Fibroblast of pulmonary artery (primary cell): ENCODE measurements at regions not wholly inside any gene's neighbourhood (a gene's known extent, or its start where the extent isn't known, plus 50 kb on each side); places are given as distances from the start of the nearest gene placed in this dataset.
"Not testable (repeated sequence)": the region's sequence is repeated elsewhere in the genome, so short reads cannot be mapped to it uniquely, and the experiment has no call there.

Experiments used
- DNase-seq: peaks from one replicate; pipeline ENCODE4 v3.0.0-alpha.2; 2010; ENCODE audit warnings: low read depth
- H3K4me3 ChIP-seq: replicated peaks from 2 replicates; pipeline ENCODE4 v1.5.1; 2011; ENCODE audit warnings: low read depth, mild to moderate bottlenecking, control low read depth, low read length, moderate library complexity
- CTCF ChIP-seq: IDR thresholded peaks from 2 replicates; pipeline ENCODE4 v1.5.1; 2011; ENCODE audit warnings: mild to moderate bottlenecking, control low read depth, low read length, inconsistent platforms; ENCODE audit errors: missing control alignments

- DNase-seq, result no peak
- no peak overlapping the region for H3K4me3 ChIP-seq
- no peak for TF ChIP-seq CTCF
Measured at GRCh38 chr4:164601653-164602052, 152.3 kb upstream of the SMIM31 start.

GRCh38 chr4:164605791-164606190, 148.1 kb upstream of the SMIM31 start:
- H3K4me3 ChIP-seq, DNase-seq: not testable (repeated sequence)

- H3K4me3 ChIP-seq, result no peak overlapping the region
- TF ChIP-seq CTCF, result no peak
- no peak for DNase-seq
Measured at GRCh38 chr4:164606478-164606877, 147.5 kb upstream of the SMIM31 start.

- no peak for TF ChIP-seq CTCF
- DNase-seq, result no peak
- no peak overlapping the region for H3K4me3 ChIP-seq
Measured at GRCh38 chr4:164613256-164613655, 140.7 kb upstream of the SMIM31 start.

- no peak for TF ChIP-seq CTCF
- no peak overlapping the region for H3K4me3 ChIP-seq
- no peak for DNase-seq
Measured at GRCh38 chr4:164613792-164614191, 140.1 kb upstream of the SMIM31 start.

- no peak for DNase-seq
- H3K4me3 ChIP-seq, result no peak overlapping the region
- TF ChIP-seq CTCF, result no peak
Measured at GRCh38 chr4:164614329-164614728, 139.6 kb upstream of the SMIM31 start.

- no peak overlapping the region for H3K4me3 ChIP-seq
- TF ChIP-seq CTCF, result no peak
- no peak for DNase-seq
Measured at GRCh38 chr4:164614999-164615398, 138.9 kb upstream of the SMIM31 start.

- H3K4me3 ChIP-seq, result no peak overlapping the region
- no peak for DNase-seq
- no peak for TF ChIP-seq CTCF
Measured at GRCh38 chr4:164615964-164616363, 138.0 kb upstream of the SMIM31 start.
